Stimulated activated memory B cell treated with anti-CD40 and anti-IgM and Interleukin-4, amounts not matched to agents 10 μg/mL and 1 μg/mL and 100 μg/mL, for 72 hours (primary cell): ENCODE measurements at regions not wholly inside any gene's neighbourhood (a gene's known extent, or its start where the extent isn't known, plus 50 kb on each side); places are given as distances from the start of the nearest gene placed in this dataset.

ENCODE experiments used
- ATAC-seq: fragments of 150-1000 bp; cut with Tn5 transposase; 2 replicates; pipeline ENCODE4 v1.10.0; 2021
- H3K27ac Mint-ChIP-seq: one replicate; pipeline ENCODE4 v1.8.0; 2022; ENCODE audit warnings: mild to moderate bottlenecking, mixed read lengths
- H3K27me3 Mint-ChIP-seq: one replicate; pipeline ENCODE4 v1.8.0; 2022; ENCODE audit warnings: mixed read lengths
- H3K36me3 Mint-ChIP-seq: one replicate; pipeline ENCODE4 v1.8.0; 2022; ENCODE audit warnings: mixed read lengths
- H3K4me1 Mint-ChIP-seq: one replicate; pipeline ENCODE4 v1.8.0; 2022; ENCODE audit warnings: mixed read lengths
- H3K4me3 Mint-ChIP-seq: one replicate; pipeline ENCODE4 v1.8.0; 2022; ENCODE audit warnings: mild to moderate bottlenecking, moderate library complexity, mixed read lengths
- H3K9me3 Mint-ChIP-seq: one replicate; pipeline ENCODE4 v1.8.0; 2022; ENCODE audit warnings: mixed read lengths

GRCh38 chr2:60079562-60079961 is 473.9 kb downstream of the BCL11A start:
- Mint-ChIP-seq H3K4me1 (no peaks in the 10 kb centered on the region), H3K36me3 (no peaks in the 10 kb centered on the region), H3K9me3 (no peaks in the 10 kb centered on the region), H3K4me3 (no peak overlapping the region), H3K27ac (no peak overlapping the region), H3K27me3 (no peaks in the 10 kb centered on the region)
- no peak for ATAC-seq

- Mint-ChIP-seq H3K9me3 (no peaks in the 10 kb centered on the region), H3K27ac (no peak overlapping the region), H3K4me3 (no peak overlapping the region), H3K4me1 (no peaks in the 10 kb centered on the region), H3K36me3 (no peaks in the 10 kb centered on the region), H3K27me3 (peaks cover 5% of the 10 kb centered on the region)
- no peak for ATAC-seq
Observed at GRCh38 chr2:60075048-60075447, 478.4 kb downstream of the BCL11A start.

GRCh38 chr2:60073201-60073600 is 480.3 kb downstream of the BCL11A start:
- Mint-ChIP-seq H3K4me1 (peaks cover 12% of the 10 kb centered on the region), H3K27ac (no peak overlapping the region), H3K9me3 (no peaks in the 10 kb centered on the region), H3K4me3 (no peak overlapping the region), H3K27me3 (peaks cover 23% of the 10 kb centered on the region), H3K36me3 (no peaks in the 10 kb centered on the region)
- no peak for ATAC-seq

- Mint-ChIP-seq H3K36me3 (no peaks in the 10 kb centered on the region), H3K9me3 (no peaks in the 10 kb centered on the region), H3K27ac (no peak overlapping the region)
Observed at GRCh38 chr2:60072609-60073008, 480.8 kb downstream of the BCL11A start.

GRCh38 chr2:60071490-60071831 is 482.0 kb downstream of the BCL11A start:
- peaks cover 12% of the 10 kb centered on the region for H3K4me1 Mint-ChIP-seq

More at GRCh38 chr2:60072609-60073008, 480.8 kb downstream of the BCL11A start:
- Mint-ChIP-seq H3K4me1 (peaks cover 12% of the 10 kb centered on the region), H3K4me3 (no peak overlapping the region), H3K27me3 (peaks cover 29% of the 10 kb centered on the region)
- ATAC-seq, result no peak

GRCh38 chr2:60070736-60071489 is 482.5 kb downstream of the BCL11A start:
- Mint-ChIP-seq H3K4me1 (peaks cover 12% of the 10 kb centered on the region), H3K36me3 (no peaks in the 10 kb centered on the region), H3K27me3 (peaks cover 29% of the 10 kb centered on the region), H3K27ac (no peak overlapping the region), H3K4me3 (no peak overlapping the region), H3K9me3 (no peaks in the 10 kb centered on the region)
- ATAC-seq, result no peak

More at GRCh38 chr2:60071490-60071831, 482.0 kb downstream of the BCL11A start:
- H3K9me3 Mint-ChIP-seq, result no peaks in the 10 kb centered on the region
- ATAC-seq, result no peak
- H3K27ac Mint-ChIP-seq, result no peak overlapping the region
- no peak overlapping the region for H3K4me3 Mint-ChIP-seq
- peaks cover 29% of the 10 kb centered on the region for H3K27me3 Mint-ChIP-seq
- H3K36me3 Mint-ChIP-seq, result no peaks in the 10 kb centered on the region

- Mint-ChIP-seq H3K4me1 (peaks cover 12% of the 10 kb centered on the region), H3K9me3 (no peaks in the 10 kb centered on the region), H3K36me3 (no peaks in the 10 kb centered on the region), H3K4me3 (no peak overlapping the region), H3K27me3 (peaks cover 29% of the 10 kb centered on the region), H3K27ac (no peak overlapping the region)
- ATAC-seq, result no peak
Observed at GRCh38 chr2:60070196-60070595, 483.3 kb downstream of the BCL11A start.

GRCh38 chr2:60068755-60069154 is 484.7 kb downstream of the BCL11A start:
- H3K27ac Mint-ChIP-seq, result no peak overlapping the region
- H3K4me3 Mint-ChIP-seq, result no peak overlapping the region
- H3K9me3 Mint-ChIP-seq, result no peaks in the 10 kb centered on the region
- ATAC-seq, result no peak
- peaks cover 12% of the 10 kb centered on the region for H3K4me1 Mint-ChIP-seq
- no peaks in the 10 kb centered on the region for H3K36me3 Mint-ChIP-seq
- peaks cover 29% of the 10 kb centered on the region for H3K27me3 Mint-ChIP-seq

GRCh38 chr2:60067006-60067405 is 486.4 kb downstream of the BCL11A start:
- peaks cover 29% of the 10 kb centered on the region for H3K27me3 Mint-ChIP-seq
- H3K4me3 Mint-ChIP-seq, result no peak overlapping the region

GRCh38 chr2:60066096-60066839 is 487.2 kb downstream of the BCL11A start:
- no peak for ATAC-seq
- Mint-ChIP-seq H3K36me3 (no peaks in the 10 kb centered on the region), H3K4me3 (no peak overlapping the region), H3K9me3 (no peaks in the 10 kb centered on the region), H3K4me1 (peaks cover 12% of the 10 kb centered on the region), H3K27me3 (peaks cover 29% of the 10 kb centered on the region), H3K27ac (no peak overlapping the region)

More at GRCh38 chr2:60067006-60067405, 486.4 kb downstream of the BCL11A start:
- Mint-ChIP-seq H3K36me3 (no peaks in the 10 kb centered on the region), H3K4me1 (peaks cover 12% of the 10 kb centered on the region), H3K27ac (no peak overlapping the region), H3K9me3 (no peaks in the 10 kb centered on the region)
- ATAC-seq, result no peak

GRCh38 chr2:60064687-60065389 is 488.6 kb downstream of the BCL11A start:
- no peak overlapping the region for H3K27ac Mint-ChIP-seq
- no peak overlapping the region for H3K4me3 Mint-ChIP-seq
- H3K36me3 Mint-ChIP-seq, result no peaks in the 10 kb centered on the region
- no peak for ATAC-seq
- no peaks in the 10 kb centered on the region for H3K9me3 Mint-ChIP-seq
- H3K27me3 Mint-ChIP-seq, result peaks cover 22% of the 10 kb centered on the region
- H3K4me1 Mint-ChIP-seq, result peaks cover 13% of the 10 kb centered on the region

GRCh38 chr2:60058781-60059180 is 494.7 kb downstream of the BCL11A start:
- H3K4me3 Mint-ChIP-seq, result no peak overlapping the region
- H3K9me3 Mint-ChIP-seq, result no peaks in the 10 kb centered on the region

GRCh38 chr2:60054571-60055340 is 498.7 kb downstream of the BCL11A start:
- H3K27me3 Mint-ChIP-seq, result peaks cover 14% of the 10 kb centered on the region
- no peaks in the 10 kb centered on the region for H3K36me3 Mint-ChIP-seq
- no peak for ATAC-seq
- no peak overlapping the region for H3K4me3 Mint-ChIP-seq
- no peaks in the 10 kb centered on the region for H3K9me3 Mint-ChIP-seq
- H3K4me1 Mint-ChIP-seq, result peaks cover 40% of the 10 kb centered on the region
- H3K27ac Mint-ChIP-seq, result no peak overlapping the region

More at GRCh38 chr2:60058781-60059180, 494.7 kb downstream of the BCL11A start:
- H3K27me3 Mint-ChIP-seq, result no peaks in the 10 kb centered on the region
- H3K36me3 Mint-ChIP-seq, result no peaks in the 10 kb centered on the region
- H3K4me1 Mint-ChIP-seq, result peaks cover 27% of the 10 kb centered on the region
- H3K27ac Mint-ChIP-seq, result no peak overlapping the region
- ATAC-seq, result peak; percentile 71

- no peak for ATAC-seq
- H3K9me3 Mint-ChIP-seq, result no peaks in the 10 kb centered on the region
- peaks cover 31% of the 10 kb centered on the region for H3K4me1 Mint-ChIP-seq
- no peaks in the 10 kb centered on the region for H3K36me3 Mint-ChIP-seq
- no peak overlapping the region for H3K27ac Mint-ChIP-seq
- peaks cover 14% of the 10 kb centered on the region for H3K27me3 Mint-ChIP-seq
- no peak overlapping the region for H3K4me3 Mint-ChIP-seq
Observed at GRCh38 chr2:60053791-60054190, 499.7 kb downstream of the BCL11A start.

GRCh38 chr2:60052601-60053000 is 500.9 kb downstream of the BCL11A start:
- H3K4me1 Mint-ChIP-seq, result peaks cover 20% of the 10 kb centered on the region
- H3K27me3 Mint-ChIP-seq, result peaks cover 14% of the 10 kb centered on the region
- no peaks in the 10 kb centered on the region for H3K36me3 Mint-ChIP-seq
- H3K9me3 Mint-ChIP-seq, result no peaks in the 10 kb centered on the region
- no peak overlapping the region for H3K27ac Mint-ChIP-seq
- no peak for ATAC-seq
- H3K4me3 Mint-ChIP-seq, result no peak overlapping the region
